ENCODE measurements at regions not wholly inside any gene's neighbourhood (a gene's known extent, or its start where the extent isn't known, plus 50 kb on each side); places are given as distances from the start of the nearest gene placed in this dataset.

DNA sequence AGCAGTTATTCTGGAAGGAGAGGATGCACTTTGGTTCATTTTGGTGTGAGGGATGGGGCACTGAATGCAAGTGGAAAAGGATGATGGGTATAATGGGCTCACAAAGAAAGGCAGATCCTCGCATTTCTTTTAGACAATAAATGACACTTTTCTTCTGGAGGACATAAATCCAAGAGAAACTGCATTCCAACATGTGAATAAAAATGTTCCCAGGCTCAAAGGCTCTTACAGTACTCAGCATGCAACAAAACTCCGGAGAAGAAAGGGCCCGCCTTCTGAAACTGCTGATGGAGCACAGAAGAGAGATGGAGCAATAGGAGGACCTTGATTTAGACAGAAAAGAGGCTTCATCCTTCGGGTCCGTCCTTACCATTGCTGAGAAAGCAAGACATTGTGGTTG lies 538.2 kb upstream of the DPP6 start:
- in situ Hi-C loops (cut with HindIII; ENCODE audit: low pct_ligation_motif_present, low sequenced_read_pairs), result no loop called here
- Histone ChIP-seq H3K4me3 (ENCODE audit: low read depth, low read length) (no peak overlapping the region), H3K27me3 (replicated peaks) (no peaks in the 10 kb centered on the region), H3K36me3 (replicated peaks) (no peaks in the 10 kb centered on the region), H3K27ac (no peak overlapping the region)
- DNase-seq, result no peak
- TF ChIP-seq, protein P1, sequence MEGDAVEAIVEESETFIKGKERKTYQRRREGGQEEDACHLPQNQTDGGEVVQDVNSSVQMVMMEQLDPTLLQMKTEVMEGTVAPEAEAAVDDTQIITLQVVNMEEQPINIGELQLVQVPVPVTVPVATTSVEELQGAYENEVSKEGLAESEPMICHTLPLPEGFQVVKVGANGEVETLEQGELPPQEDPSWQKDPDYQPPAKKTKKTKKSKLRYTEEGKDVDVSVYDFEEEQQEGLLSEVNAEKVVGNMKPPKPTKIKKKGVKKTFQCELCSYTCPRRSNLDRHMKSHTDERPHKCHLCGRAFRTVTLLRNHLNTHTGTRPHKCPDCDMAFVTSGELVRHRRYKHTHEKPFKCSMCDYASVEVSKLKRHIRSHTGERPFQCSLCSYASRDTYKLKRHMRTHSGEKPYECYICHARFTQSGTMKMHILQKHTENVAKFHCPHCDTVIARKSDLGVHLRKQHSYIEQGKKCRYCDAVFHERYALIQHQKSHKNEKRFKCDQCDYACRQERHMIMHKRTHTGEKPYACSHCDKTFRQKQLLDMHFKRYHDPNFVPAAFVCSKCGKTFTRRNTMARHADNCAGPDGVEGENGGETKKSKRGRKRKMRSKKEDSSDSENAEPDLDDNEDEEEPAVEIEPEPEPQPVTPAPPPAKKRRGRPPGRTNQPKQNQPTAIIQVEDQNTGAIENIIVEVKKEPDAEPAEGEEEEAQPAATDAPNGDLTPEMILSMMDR (IDR thresholded peaks at IDR 0.05; ENCODE audit: low read depth, low read length, missing control alignments), result no peak

DNA sequence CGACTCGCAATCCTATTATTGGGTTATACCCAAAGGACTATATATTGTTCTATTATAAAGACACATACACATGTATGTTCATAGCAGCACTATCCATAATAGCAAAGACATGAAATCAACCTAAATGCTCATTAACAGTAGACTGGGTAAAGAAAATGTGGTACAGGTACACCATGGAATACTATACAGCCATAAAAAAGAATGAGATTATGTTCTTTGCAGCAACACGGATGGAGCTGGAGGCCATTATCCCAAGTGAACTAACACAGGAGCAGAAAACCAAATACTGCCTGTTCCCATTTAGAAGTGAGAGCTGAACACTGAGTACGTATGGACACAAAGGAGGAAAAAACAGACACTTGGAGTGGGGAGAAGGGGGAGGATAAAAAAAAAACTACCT lies 536.8 kb upstream of the DPP6 start:
- no peaks in the 10 kb centered on the region for H3K27me3 ChIP-seq (replicated peaks)
- no peak for DNase-seq
- TF ChIP-seq, protein P1 (IDR thresholded peaks at IDR 0.05; ENCODE audit: low read depth, low read length, missing control alignments), result no peak
- in situ Hi-C loops (cut with HindIII; ENCODE audit: low pct_ligation_motif_present, low sequenced_read_pairs), result no loop called here
- no peak overlapping the region for H3K27ac ChIP-seq
- H3K4me3 ChIP-seq (ENCODE audit: low read depth, low read length), result no peak overlapping the region
- no peaks in the 10 kb centered on the region for H3K36me3 ChIP-seq (replicated peaks)

DNA sequence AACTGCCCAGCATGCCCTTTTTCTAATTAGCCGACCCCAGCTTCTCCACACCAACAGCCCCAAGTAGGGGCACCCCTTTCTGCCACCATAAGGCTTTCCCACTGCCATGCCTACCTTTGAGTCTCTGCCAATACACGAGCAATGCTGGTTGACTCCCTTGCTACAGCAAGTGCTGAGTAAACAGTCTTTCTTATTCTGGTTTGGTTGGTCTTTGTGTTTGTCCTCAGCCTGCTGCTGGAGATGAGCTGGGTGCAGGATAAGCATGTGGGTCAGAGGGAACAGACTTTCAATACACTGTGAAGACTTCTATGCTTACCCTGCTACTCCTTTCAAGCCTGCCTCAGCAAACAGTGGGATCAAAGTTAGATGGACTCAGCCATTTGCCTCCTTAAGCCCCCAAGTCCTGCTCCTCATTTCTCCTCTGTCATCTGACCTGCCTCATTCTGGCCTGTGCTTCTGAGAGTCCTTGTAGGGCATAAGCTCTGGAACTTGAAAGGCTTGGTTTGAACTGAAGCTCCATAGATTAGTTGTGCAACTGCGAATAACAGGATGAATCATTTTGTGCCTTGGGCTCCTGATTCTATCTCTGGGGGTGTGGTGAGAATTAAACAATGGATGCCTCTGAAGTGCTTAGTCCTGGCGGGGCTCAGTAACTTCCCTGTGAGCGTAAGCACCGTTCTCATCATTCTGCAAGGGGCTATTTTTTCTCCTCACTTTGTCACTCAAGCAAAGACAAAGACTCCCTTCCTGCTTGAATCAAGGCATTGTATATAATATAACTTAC lies 533.8 kb upstream of the DPP6 start:
- Histone ChIP-seq H3K4me3 (ENCODE audit: low read depth, low read length) (no peak overlapping the region), H3K27me3 (replicated peaks) (no peaks in the 10 kb centered on the region), H3K27ac (no peak overlapping the region), H3K36me3 (replicated peaks) (no peaks in the 10 kb centered on the region)
- TF ChIP-seq, protein P1 (IDR thresholded peaks at IDR 0.05; ENCODE audit: low read depth, low read length, missing control alignments), result no peak
- in situ Hi-C loops (cut with HindIII; ENCODE audit: low pct_ligation_motif_present, low sequenced_read_pairs), result no loop called here
- DNase-seq, result no peak

DNA sequence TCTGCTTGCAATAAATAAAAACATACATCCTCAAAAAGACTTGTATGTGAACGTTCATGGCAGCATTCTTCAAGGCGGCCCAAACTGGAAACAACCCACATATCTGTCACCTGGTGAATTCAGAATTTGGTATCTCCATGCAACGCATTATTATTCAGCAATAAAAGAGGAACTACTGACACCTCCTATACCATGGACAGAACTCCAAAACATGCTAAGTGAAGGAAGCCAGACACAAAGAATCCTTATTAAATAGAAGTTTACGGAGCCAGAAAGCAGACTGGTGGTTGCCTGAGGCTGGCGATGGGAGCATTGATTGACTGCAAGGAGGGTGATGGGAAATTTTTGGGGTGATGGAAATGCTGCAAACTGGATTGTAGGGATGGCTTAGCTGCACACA lies 530.8 kb upstream of the DPP6 start:
- in situ Hi-C loops (cut with HindIII; ENCODE audit: low pct_ligation_motif_present, low sequenced_read_pairs), result no loop called here
- TF ChIP-seq, protein P1 (IDR thresholded peaks at IDR 0.05; ENCODE audit: low read depth, low read length, missing control alignments), result no peak
- H3K4me3 ChIP-seq (ENCODE audit: low read depth, low read length), result no peak overlapping the region
- H3K27ac ChIP-seq, result no peak overlapping the region
- no peaks in the 10 kb centered on the region for H3K27me3 ChIP-seq (replicated peaks)
- DNase-seq, result no peak
- H3K36me3 ChIP-seq (replicated peaks), result no peaks in the 10 kb centered on the region

DNA sequence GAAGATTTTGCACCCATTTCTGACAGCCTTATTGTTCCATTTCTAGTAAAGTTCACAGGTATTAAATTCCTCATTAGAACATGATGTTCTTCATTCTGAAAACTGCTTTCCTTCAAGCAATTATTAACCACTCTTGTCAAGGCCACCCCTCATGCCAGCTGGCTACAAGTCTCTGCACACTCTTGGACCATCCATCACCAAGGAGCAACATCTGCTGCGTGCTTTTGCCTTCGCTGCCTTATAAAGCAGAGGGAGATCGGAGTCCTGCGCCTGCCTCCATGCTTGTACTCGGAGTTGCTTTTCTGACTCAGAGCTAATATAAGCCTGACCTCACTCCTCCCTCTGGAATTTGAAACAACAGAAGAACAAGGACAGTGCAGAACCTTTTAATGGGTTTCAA lies 529.9 kb upstream of the DPP6 start:
- H3K27me3 ChIP-seq (replicated peaks), result no peaks in the 10 kb centered on the region
- H3K36me3 ChIP-seq (replicated peaks), result no peaks in the 10 kb centered on the region
- in situ Hi-C loops (cut with HindIII; ENCODE audit: low pct_ligation_motif_present, low sequenced_read_pairs), result no loop called here
- H3K4me3 ChIP-seq (ENCODE audit: low read depth, low read length), result no peak overlapping the region
- TF ChIP-seq, protein P1 (IDR thresholded peaks at IDR 0.05; ENCODE audit: low read depth, low read length, missing control alignments), result no peak
- no peak for DNase-seq
- no peak overlapping the region for H3K27ac ChIP-seq

Data from brain microvascular endothelial cell (primary cell).